K562 (cell line): ENCODE measurements at regions not wholly inside any gene's neighbourhood (a gene's known extent, or its start where the extent isn't known, plus 50 kb on each side); places are given as distances from the start of the nearest gene placed in this dataset.

Experiments
- ARID3A ChIP-seq: IDR thresholded peaks from 2 replicates; pipeline ENCODE4 v1.6.1; 2012; ENCODE audit warnings: low read depth, low read length, improper control_type of control experiment, borderline replicate concordance
- ARID3B ChIP-seq: fragments of 250-450 bp; sonication (Bioruptor Pico); IDR thresholded peaks from 2 replicates; pipeline ENCODE4 v1.4.0; 2020; ENCODE audit warnings: borderline replicate concordance
- DACH1 ChIP-seq: fragments of 450-650 bp; IDR thresholded peaks from 2 replicates; pipeline ENCODE4 v1.6.1; 2018; ENCODE audit not compliant: partially characterized antibody
- DPF2 ChIP-seq: fragments of 450-650 bp; IDR thresholded peaks from 2 replicates; pipeline ENCODE4 v1.6.1; 2016
- EZH2 ChIP-seq: IDR thresholded peaks from 2 replicates; pipeline ENCODE4 v1.6.1; 2012; ENCODE audit warnings: low read depth, mild to moderate bottlenecking, inconsistent platforms, low read length, borderline replicate concordance
- FOXK1 ChIP-seq: sonication (generic); formaldehyde crosslinking; IDR thresholded peaks from 2 replicates; pipeline ENCODE4 v1.8.0; 2022; ENCODE audit warnings: missing genetic modification reagents, mild to moderate bottlenecking, borderline replicate concordance
- HBP1 ChIP-seq: fragments of 450-650 bp; formaldehyde crosslinking; IDR thresholded peaks from 2 replicates; pipeline ENCODE4 v1.4.0; 2022; ENCODE audit warnings: missing genetic modification characterization
- HDAC3 ChIP-seq: fragments of 450-650 bp; IDR thresholded peaks from 2 replicates; pipeline ENCODE4 v1.6.1; 2018; ENCODE audit warnings: borderline replicate concordance, mild to moderate bottlenecking, moderate library complexity; ENCODE audit not compliant: partially characterized antibody
- MITF ChIP-seq: IDR thresholded peaks from 2 replicates; pipeline ENCODE4 v1.6.1; 2014; ENCODE audit warnings: antibody characterized with exemption
- MNT ChIP-seq, 2 experiments: fragments of 450-650 bp; conservative IDR thresholded peaks; 2 replicates each; pipeline ENCODE4 v1.6.1; 2017; ENCODE audit warnings: mild to moderate bottlenecking in 2 of 2, moderate library complexity in 2 of 2
- MYBL2 ChIP-seq, 2 experiments: fragments of 450-650 bp in 1 of 2; sonication (generic) in 1 of 2; formaldehyde crosslinking in 1 of 2; IDR thresholded peaks; 2 replicates each; pipeline versions ENCODE4 v1.6.1 to v1.8.1; 2017 to 2022; ENCODE audit warnings: borderline replicate concordance in 1 of 2, inconsistent platforms in 1 of 2, low read depth in 1 of 2, mild to moderate bottlenecking in 1 of 2, missing genetic modification reagents in 1 of 2, moderate library complexity in 1 of 2
- POLR2AphosphoS5 ChIP-seq: IDR thresholded peaks from 2 replicates; pipeline ENCODE4 v1.6.1; 2011; ENCODE audit warnings: mild to moderate bottlenecking, low read depth, low read length, moderate library complexity; ENCODE audit not compliant: control insufficient read depth, insufficient read depth
- RNF2 ChIP-seq: sonication (generic); IDR thresholded peaks from 2 replicates; pipeline ENCODE4 v1.6.1; 2016
- SMARCE1 ChIP-seq: fragments of 450-650 bp; IDR thresholded peaks from 2 replicates; pipeline ENCODE4 v1.7.1; 2016; ENCODE audit warnings: mild to moderate bottlenecking
- TAF9B ChIP-seq: fragments of 450-650 bp; IDR thresholded peaks from 2 replicates; pipeline ENCODE4 v1.6.1; 2018; ENCODE audit warnings: mild to moderate bottlenecking; ENCODE audit not compliant: partially characterized antibody
- ZBTB17 ChIP-seq: fragments of 450-650 bp; formaldehyde crosslinking; IDR thresholded peaks from 2 replicates; pipeline ENCODE4 v1.4.0; 2020; ENCODE audit warnings: mild to moderate bottlenecking
- ZC3H4 ChIP-seq: sonication (generic); formaldehyde crosslinking; IDR thresholded peaks from 2 replicates; pipeline ENCODE4 v1.9.0; 2021; ENCODE audit warnings: missing genetic modification reagents, borderline replicate concordance
- ZNF23 ChIP-seq: fragments of 250-450 bp; sonication (Bioruptor Pico); IDR thresholded peaks from 2 replicates; pipeline ENCODE4 v1.4.0; 2020; ENCODE audit warnings: mild to moderate bottlenecking
- ZNF583 ChIP-seq: fragments of 250-450 bp; sonication (Bioruptor Pico); IDR thresholded peaks from 2 replicates; pipeline ENCODE4 v1.4.0; 2020
- ZNF830 ChIP-seq: fragments of 250-450 bp; sonication (Bioruptor Pico); IDR thresholded peaks from 2 replicates; pipeline ENCODE4 v1.5.0; 2021; ENCODE audit warnings: mild to moderate bottlenecking

- no peak for TF ChIP-seq ARID3A
- no peak for TF ChIP-seq POLR2AphosphoS5
- no peak for TF ChIP-seq ZNF23 (CRISPR knock-in tag)
- no peak for TF ChIP-seq ZNF583 (CRISPR knock-in tag)
- no peak for TF ChIP-seq EZH2
- TF ChIP-seq MNT (conservative IDR thresholded peaks at IDR 0.05) = peak in 1 of 2 experiments; percentile 36; a peak in 2 of 4 replicates
- TF ChIP-seq HBP1 (CRISPR knock-in tag) = no peak
- no peak for TF ChIP-seq RNF2
- TF ChIP-seq ZC3H4 (CRISPR knock-in tag) = no peak
- 0 out of 2 replicates have a peak, but pooled peaks have one; percentile 29 for TF ChIP-seq SMARCE1
- no peak for TF ChIP-seq ZBTB17 (CRISPR knock-in tag)
- no peak for TF ChIP-seq MYBL2 (IDR thresholded peaks at IDR 0.05; ENCODE audit: low read depth)
- no peak for TF ChIP-seq MYBL2 (CRISPR knock-in tag; IDR thresholded peaks at IDR 0.05; ENCODE audit: borderline replicate concordance)
- TF ChIP-seq DACH1 = peak; percentile 11
- no peak for TF ChIP-seq TAF9B
- TF ChIP-seq DPF2 = peak; percentile 42; the same call in 1 of the 2 replicates
- no peak for TF ChIP-seq MITF
- no peak for TF ChIP-seq FOXK1 (CRISPR knock-in tag)
- TF ChIP-seq ZNF830 (CRISPR knock-in tag) = no peak
- no peak for TF ChIP-seq ARID3B
- no peak for TF ChIP-seq HDAC3
Measured at GRCh38 chr6:90370493-90370959, 73.9 kb upstream of the BACH2 start (continued).
